Stimulated activated CD4-positive, alpha-beta T cell treated with anti-CD3 and anti-CD28 coated beads, Interleukin-12 subunit alpha, Interleukin-12 subunit beta, amount 100 ng/mL, for 24 hours (primary cell): ENCODE measurements at regions not wholly inside any gene's neighbourhood (a gene's known extent, or its start where the extent isn't known, plus 50 kb on each side); places are given as distances from the start of the nearest gene placed in this dataset.
"Not testable (repeated sequence)": the region's sequence is repeated elsewhere in the genome, so short reads cannot be mapped to it uniquely, and the experiment has no call there.

Experiments used
- DNase-seq, 2 experiments: peaks; one replicate each; pipeline ENCODE4 v3.0.0-alpha.2; 2020; ENCODE audit warnings: low read depth in 2 of 2

- no peak for DNase-seq
Observed at GRCh38 chr21:28078126-28078525, 914.6 kb downstream of the LTN1 start.

- DNase-seq: no peak
Observed at GRCh38 chr21:28074676-28075075, 918.0 kb downstream of the LTN1 start.

DNA sequence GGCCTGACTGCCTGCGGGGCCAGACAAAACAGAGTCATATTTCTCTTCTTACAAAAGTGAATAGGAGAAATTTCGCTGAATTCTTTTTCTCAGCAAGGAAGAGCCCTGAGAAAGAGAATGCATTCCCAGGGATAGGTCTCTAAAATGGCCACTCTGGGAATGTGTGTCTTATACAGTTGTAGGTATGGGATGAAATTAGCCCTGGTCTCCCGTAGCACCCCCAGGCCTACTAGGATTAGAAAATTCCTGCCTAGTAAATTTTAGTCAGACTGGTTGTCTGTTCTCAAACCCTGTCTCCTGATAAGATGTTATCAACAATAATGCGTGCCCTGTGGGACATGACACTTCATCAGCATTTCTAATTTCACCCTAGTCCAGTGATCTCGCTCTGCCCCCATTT, 920.1 kb downstream of the LTN1 start:
- DNase-seq: no peak

- DNase-seq: no peak
Observed at GRCh38 chr21:28069450-28069923, 923.2 kb downstream of the LTN1 start.

DNA sequence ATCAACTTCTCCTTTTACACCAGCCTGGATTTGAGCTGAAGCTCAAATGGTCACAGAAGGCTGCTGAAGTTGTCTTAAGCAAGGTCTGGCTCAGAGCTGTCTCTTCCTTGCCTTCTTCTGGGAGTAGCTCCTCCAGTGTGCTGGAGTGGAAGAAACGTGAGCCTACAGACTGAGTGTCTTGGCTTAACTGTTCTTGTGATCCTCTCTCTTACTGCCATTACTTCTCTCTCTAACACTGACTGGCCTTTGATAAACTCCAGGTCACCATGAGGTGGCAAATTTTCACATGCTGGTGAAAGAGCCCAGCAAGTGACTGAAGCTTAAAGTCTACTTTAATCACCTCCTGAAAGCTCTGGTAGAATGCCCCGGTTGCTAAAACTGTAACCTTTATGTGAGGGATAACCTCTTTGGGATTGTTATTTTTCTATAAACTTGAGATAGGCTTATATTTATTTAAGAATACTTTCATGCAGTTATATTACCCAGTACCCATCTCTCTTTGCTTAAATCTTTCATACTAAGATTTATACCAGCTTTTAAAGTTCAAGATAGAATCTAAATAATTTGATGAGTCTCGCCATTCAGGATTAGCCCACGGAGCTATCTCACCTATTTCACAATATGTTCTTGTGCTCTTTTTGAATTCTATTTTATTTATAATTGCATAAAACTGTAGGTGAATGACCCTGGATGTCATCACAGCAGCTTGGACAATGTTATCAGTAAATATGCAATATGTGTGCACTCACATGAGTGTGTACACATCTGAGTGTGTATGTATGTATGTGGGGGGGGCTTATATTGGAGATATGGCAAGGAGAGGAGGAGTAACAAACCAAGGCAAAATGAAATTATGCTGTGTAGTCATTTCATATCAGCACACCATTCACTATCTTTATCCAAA, 924.0 kb downstream of the LTN1 start:
- no peak for DNase-seq

DNA sequence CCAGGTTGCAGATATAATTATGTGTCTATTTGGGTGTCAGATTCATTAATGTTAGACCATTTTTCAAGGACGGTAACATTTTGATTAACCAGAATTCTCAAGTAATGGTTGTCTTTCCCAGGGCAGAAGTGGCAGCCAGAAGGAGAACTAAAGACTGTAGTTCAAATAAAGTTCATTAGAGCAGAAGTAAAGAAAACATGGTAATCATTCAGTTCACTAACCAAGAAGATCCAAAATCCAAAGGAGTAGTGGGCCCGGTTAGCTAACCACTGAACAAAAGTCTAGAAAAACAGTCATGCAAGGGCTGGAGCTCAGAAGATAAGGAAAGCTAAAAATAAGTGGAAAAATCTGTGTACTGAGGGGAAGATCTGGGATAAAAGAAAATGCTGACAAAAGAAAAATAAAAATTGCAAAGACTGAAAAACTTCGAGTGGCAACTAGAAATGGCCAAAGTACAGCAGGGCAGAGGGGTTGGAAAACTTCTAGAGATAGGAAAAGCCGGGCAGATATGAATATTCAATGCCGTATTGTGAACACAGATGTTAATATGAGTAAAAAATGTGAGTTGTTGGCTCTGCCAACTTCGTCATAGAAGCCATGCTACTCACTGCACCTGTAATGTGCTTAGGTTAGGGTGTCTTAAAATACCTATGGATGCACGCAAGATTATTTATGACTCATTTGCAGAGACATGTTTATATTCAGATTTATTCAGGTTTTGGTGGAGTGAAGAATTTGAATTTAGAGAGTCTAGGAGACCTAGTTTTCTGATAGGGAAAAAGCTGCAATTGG, 925.9 kb downstream of the LTN1 start:
- no peak for DNase-seq

DNA sequence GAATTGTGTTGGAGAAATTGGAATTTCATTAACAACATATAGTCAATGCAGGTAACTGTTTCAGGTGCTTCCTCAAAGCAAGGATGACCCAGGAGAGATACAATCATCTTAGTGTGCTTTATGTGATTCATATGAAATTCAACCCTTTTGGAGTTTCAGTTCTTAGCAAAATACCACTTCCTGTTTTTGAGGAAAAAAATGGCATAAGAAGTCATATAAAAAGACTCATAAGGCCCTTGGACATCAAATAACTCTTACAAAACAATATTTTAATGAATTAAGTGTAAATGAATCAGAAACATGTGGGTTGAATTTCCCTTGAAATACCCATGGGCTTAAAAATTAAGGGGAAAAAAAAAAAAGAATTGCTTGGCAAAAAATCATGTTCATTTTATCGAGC, 926.6 kb downstream of the LTN1 start:
- DNase-seq: no peak

DNA sequence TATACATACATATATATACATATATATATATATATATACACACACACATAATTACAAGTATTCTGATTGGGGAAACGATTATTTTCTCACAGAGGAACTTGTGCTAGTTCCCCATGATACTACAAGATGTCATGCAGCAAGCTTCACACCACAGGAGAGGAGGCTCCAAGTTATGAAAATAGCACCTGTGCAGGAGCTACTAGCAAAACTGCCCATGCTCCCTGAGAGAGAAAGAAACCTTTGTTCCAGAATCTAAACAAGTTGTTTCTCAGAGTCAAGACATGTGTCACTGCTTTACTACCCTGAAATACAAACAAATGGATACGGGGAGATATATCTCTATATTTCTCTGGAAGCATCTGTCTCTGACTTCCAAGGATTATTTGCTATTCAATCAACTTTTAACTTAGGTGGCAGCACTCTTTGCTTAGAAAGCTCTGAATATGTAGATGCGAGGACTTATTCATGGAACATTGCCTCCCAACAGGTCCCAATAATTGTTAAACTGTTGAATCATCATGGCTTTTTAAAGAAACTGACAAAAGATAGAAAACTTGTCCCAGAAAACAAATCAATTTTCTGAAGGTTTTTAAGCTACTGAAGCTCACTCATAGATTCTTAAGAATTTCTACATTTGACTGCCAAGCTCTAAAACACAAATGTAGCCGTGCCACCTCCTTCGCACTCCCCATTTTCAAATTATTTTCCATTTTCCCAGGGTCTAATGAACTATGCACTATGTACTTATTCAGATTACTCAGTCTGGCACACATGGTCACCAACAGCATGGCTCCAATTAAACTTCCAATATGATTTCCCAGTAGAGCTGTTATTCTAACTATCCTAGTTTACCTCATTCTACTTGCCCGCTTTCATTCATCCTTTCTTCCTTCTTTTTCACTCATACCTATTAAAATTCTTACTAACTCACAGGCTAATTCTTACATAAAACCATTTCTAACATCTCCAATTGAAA, 929.1 kb downstream of the LTN1 start:
- no peak for DNase-seq

GRCh38 chr21:28052956-28053355, 939.7 kb downstream of the LTN1 start:
- not testable (repeated sequence) for DNase-seq

- DNase-seq: not testable (repeated sequence)
Observed at GRCh38 chr21:28051649-28052048, 941.0 kb downstream of the LTN1 start.

- DNase-seq: not testable (repeated sequence)
Observed at GRCh38 chr21:28035692-28036091, 957.0 kb downstream of the LTN1 start.

- DNase-seq: not testable (repeated sequence)
Observed at GRCh38 chr21:28034916-28035315, 957.8 kb downstream of the LTN1 start.

DNA sequence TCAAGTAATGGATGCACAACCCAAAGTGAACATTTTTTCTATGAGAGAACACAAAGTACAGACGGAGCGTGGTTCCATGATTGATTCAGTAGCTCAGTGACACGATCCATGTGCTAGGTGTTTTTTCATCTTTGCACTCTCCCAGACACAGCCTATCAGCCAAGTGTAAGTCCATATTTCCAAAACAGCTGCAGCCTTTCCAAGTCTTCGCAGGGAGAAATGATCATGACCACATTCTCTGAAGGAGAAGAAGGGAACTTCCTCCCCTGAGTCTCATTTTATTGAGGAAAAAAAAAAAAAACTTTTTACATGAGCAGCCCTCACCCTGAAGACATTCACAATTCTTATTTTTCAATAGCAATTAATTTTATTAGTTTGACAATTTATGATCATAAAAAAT, 958.3 kb downstream of the LTN1 start:
- DNase-seq: not testable (repeated sequence)

GRCh38 chr21:28032652-28033051, 960.0 kb downstream of the LTN1 start:
- not testable (repeated sequence) for DNase-seq

- DNase-seq: not testable (repeated sequence)
Observed at GRCh38 chr21:28031066-28031465, 961.6 kb downstream of the LTN1 start.

- no peak for DNase-seq
Observed at GRCh38 chr21:28025111-28025510, 967.6 kb downstream of the LTN1 start.

DNA sequence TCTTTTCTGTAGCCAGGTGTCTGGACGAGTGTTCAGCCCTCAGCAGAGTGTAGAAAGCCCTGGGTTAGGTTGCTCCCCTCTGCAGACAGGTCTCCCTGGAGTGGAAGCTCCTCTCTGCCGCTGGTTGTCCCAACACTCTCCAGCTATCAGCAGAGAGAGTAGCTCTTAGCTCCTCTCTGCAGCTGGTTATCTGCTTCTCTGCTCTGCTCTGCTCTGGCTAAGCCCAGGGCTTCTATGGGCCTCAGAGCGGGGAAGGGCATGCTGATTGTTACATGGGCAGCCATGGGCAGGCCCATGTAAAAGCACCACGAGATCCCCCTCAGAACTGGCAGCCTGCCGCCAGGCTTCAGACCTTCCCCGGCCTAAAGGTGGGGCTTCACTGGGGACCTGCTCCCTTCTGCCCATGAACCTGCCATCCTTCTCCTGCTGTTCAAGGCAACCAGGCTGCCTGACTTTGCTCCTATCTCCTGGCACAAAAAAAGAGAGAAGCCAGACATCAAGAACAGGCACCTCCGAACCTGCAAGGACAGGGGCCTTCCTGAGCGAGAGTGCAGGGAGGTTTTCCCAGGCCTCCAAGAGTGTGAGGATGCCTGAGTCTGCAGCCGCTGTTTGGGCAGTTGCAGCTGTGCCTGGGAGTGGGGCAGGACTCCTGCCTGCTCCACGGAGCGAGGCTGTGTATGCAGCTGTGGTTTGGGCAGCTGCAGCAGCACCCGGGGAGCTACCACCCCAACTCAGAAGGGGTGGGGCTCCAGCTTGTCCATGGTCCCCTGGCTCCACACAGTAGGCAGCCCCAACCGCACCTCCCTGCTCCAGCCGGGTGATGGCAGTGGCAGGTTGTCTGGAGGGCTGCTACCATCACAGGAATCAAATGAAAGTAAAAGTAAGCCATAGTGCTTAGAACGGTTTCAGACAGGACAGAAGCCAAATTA, 973.7 kb downstream of the LTN1 start:
- no peak for DNase-seq

DNA sequence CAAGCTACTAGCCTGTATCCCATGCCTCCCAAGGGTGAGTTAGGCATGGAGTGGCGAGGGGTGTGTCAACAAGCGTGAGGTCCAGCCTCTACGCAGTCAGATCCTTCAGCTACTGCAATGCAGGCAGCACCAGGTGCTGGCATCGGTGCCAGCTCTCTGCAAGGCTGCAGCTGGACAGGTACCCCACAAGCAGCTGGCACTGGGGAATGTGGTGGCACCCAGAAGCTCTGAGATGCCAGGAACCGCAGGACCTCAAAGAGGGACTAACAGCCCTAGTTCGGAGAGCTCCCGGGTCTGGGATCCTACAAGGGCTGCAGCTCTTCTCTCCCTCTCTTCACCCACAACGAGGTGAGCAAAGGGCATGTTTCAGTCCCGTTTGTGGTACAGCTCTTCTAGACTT, 974.5 kb downstream of the LTN1 start:
- DNase-seq: no peak

DNA sequence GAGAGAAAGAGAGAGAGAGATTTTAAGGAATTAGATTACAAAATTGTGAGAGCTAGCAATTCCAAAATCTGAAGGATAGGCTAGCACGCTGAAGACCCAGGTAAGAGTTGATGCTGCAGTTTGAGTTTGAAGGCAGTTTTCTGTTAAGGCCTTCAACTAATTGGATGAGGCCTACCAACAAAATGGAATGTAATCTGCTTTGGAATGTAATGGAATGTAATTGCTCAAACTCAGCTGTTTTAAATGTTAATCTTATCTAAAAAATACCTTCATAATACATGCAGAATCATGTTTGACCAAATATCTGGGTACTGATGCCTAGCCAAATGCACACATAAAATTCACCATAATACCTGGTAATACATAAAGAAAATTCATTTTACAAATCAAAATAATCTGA, 976.1 kb downstream of the LTN1 start:
- DNase-seq: no peak

DNA sequence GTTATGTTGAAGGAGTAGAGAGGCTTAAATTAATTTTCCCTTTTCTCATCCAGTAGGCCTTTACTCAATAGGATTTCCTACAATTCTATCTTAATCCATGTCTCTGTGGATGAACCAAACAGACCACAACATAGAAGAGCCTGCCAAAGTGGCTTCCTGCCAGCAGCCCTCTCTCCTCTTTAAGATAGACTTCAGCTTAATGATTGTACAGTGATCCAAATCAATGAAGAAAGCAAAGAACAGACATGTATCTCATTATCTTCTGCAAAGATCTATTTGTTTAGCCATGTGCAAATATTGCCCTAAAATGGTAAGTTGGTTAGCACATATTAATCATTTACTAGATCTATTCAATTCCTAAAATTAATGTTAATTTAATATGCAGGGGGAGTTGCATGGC, 979.6 kb downstream of the LTN1 start:
- not testable (repeated sequence) for DNase-seq
